Cardiac fibroblast (primary cell): ENCODE measurements at regions not wholly inside any gene's neighbourhood (a gene's known extent, or its start where the extent isn't known, plus 50 kb on each side); places are given as distances from the start of the nearest gene placed in this dataset.
A peak's percentile ranks its signal among the peaks of the same experiment; 100 is the strongest.

Experiments used
- DNase-seq, 2 donors: peaks; one replicate each; pipeline versions ENCODE4 v3.0.0 to v3.0.0-alpha.2; 2010; ENCODE audit warnings: low read depth in 2 of 2
- H3K4me3 ChIP-seq, 2 donors: replicated peaks in 1 of 2; 1 replicate in 1 of 2; 2 replicates in 1 of 2; pipeline ENCODE4 v1.5.1; 2011; ENCODE audit warnings: low read depth in 2 of 2, low read length in 2 of 2, mild to moderate bottlenecking in 2 of 2, moderate library complexity in 1 of 2
- TF ChIP-seq, protein P1 (sequence below): IDR thresholded peaks from one replicate; pipeline ENCODE4 v1.5.1; 2011; ENCODE audit warnings: low read depth, mild to moderate bottlenecking, low read length, inconsistent platforms

GRCh38 chr20:20782755-20783154, 70.3 kb upstream of the RALGAPA2 start:
- TF ChIP-seq, protein P1, sequence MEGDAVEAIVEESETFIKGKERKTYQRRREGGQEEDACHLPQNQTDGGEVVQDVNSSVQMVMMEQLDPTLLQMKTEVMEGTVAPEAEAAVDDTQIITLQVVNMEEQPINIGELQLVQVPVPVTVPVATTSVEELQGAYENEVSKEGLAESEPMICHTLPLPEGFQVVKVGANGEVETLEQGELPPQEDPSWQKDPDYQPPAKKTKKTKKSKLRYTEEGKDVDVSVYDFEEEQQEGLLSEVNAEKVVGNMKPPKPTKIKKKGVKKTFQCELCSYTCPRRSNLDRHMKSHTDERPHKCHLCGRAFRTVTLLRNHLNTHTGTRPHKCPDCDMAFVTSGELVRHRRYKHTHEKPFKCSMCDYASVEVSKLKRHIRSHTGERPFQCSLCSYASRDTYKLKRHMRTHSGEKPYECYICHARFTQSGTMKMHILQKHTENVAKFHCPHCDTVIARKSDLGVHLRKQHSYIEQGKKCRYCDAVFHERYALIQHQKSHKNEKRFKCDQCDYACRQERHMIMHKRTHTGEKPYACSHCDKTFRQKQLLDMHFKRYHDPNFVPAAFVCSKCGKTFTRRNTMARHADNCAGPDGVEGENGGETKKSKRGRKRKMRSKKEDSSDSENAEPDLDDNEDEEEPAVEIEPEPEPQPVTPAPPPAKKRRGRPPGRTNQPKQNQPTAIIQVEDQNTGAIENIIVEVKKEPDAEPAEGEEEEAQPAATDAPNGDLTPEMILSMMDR = no peak

DNA sequence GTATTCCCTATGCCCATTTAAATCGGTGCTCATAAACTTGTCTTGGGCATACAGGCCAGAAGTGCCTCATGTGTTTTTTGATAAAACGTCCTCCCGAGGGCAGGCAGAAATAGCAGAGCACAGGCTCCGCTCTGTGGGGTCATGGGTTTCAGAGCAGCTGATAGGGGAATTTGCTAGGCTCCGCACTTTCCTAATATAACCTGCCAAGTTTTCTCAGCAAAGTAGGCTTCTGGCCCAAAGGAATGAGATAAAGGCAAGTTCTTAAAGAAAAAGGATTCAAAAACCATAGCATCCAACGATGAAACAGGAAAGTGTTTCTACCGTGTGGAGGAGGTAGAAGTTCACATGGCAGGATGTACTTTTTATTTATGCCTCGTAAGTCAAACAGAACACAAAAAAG, 69.8 kb upstream of the RALGAPA2 start:
- H3K4me3 ChIP-seq = no peak overlapping the region
- peak in 1 of 2 donors; percentile 31 for DNase-seq
- TF ChIP-seq, protein P1 = no peak

More at GRCh38 chr20:20782755-20783154, 70.3 kb upstream of the RALGAPA2 start:
- DNase-seq = no peak
- no peak overlapping the region for H3K4me3 ChIP-seq

DNA sequence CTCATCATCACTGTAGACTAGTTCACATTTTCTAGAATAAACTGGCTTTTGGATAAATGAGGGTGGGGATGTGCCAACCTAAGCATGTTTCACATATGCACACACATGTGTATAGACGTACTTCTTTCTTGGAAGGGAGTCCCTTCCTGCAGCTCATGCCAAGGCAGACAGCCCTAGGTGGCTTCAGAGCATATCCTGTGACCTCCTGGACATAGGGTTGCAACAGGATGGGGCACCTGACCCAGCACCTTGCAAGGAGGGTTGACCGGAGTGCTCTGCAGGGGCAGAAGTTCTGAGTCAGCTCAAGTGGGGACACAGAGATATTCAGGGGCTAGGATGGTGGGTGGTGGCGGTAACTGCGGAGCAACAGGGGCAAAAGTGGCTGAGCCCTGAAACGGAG, 68.6 kb upstream of the RALGAPA2 start:
- H3K4me3 ChIP-seq = no peak overlapping the region
- DNase-seq = no peak
- TF ChIP-seq, protein P1 = no peak

- no peak overlapping the region for H3K4me3 ChIP-seq
- DNase-seq = peak; percentile 6 to 41
- TF ChIP-seq, protein P1 = no peak
These were observed 67.8 kb upstream of the RALGAPA2 start for GRCh38 chr20:20780127-20780824.

DNA sequence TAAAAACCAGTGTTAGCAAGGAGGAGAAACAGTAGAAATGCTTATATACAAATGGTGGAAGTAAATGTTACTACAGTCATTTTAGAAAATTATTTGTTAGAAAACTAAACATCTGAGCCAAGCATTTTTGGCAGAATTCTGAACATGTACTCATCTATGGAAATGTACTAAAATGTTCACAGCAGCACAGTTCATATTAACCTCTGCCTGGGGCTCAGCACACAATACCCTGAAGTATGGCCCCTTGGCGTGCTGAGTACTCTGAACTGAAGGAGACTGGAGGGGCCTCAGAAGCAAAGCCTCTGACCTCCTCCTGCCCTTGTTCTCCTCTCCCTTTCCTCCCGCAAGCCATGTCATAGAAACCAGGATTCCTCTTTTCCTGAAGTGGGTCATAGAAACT, 66.2 kb upstream of the RALGAPA2 start:
- DNase-seq = no peak
- H3K4me3 ChIP-seq = no peak overlapping the region
- TF ChIP-seq, protein P1 = no peak

GRCh38 chr20:20772497-20773085, 60.1 kb upstream of the RALGAPA2 start:
- H3K4me3 ChIP-seq = no peak overlapping the region
- DNase-seq = no peak
- TF ChIP-seq, protein P1 = no peak
